PC-3 (cell line): ENCODE measurements at regions not wholly inside any gene's neighbourhood (a gene's known extent, or its start where the extent isn't known, plus 50 kb on each side); places are given as distances from the start of the nearest gene placed in this dataset.

Source experiments
- CTCF ChIP-seq: fragments of 300-600 bp; sonication (generic); conservative IDR thresholded peaks from 2 replicates; pipeline ENCODE4 v1.5.1; 2017; ENCODE audit warnings: antibody characterized with exemption, low read depth, mild to moderate bottlenecking, low read length
- EZH2 ChIP-seq: fragments of 300-600 bp; sonication (generic); IDR thresholded peaks from one replicate; pipeline ENCODE4 v1.6.1; 2017; ENCODE audit warnings: antibody characterized with exemption, mild to moderate bottlenecking, low read length; ENCODE audit not compliant: unreplicated experiment
- EZH2phosphoT487 ChIP-seq: fragments of 300-600 bp; sonication (generic); IDR thresholded peaks from 2 replicates; pipeline ENCODE4 v1.6.1; 2018; ENCODE audit warnings: mild to moderate bottlenecking, antibody characterized with exemption, low read length, borderline replicate concordance

- TF ChIP-seq CTCF (no peak), EZH2 (no peak), EZH2phosphoT487 (no peak)
Observed at GRCh38 chr15:93174836-93175235, 85.8 kb upstream of the RGMA start.
